ENCODE measurements at regions not wholly inside any gene's neighbourhood (a gene's known extent, or its start where the extent isn't known, plus 50 kb on each side); places are given as distances from the start of the nearest gene placed in this dataset.
"Not testable (repeated sequence)": the region's sequence is repeated elsewhere in the genome, so short reads cannot be mapped to it uniquely, and the experiment has no call there.

- no peak for DNase-seq (ENCODE audit: low read depth)
These were observed 1968.4 kb downstream of the EFNA5 start for GRCh38 chr5:105702323-105702722.

DNA sequence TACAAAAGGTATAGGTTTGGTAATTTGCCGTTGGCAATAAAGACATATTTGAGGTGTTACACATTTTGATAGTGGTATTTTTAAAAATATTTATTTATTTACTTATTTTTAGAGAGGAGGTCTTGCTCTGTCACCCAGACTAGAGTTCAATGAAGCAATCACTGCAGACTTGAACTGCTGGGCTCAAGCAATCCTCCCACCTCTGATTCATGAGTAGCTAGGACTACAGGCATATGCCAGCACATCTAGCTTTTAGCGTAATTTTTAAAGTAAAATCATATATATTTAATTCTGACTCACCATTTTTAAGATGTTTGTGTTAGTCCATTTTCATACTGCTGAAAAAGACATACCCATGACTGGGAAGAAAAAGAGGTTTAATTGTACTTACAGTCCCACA lies 1974.3 kb downstream of the EFNA5 start:
- no peak for DNase-seq (ENCODE audit: low read depth)

DNA sequence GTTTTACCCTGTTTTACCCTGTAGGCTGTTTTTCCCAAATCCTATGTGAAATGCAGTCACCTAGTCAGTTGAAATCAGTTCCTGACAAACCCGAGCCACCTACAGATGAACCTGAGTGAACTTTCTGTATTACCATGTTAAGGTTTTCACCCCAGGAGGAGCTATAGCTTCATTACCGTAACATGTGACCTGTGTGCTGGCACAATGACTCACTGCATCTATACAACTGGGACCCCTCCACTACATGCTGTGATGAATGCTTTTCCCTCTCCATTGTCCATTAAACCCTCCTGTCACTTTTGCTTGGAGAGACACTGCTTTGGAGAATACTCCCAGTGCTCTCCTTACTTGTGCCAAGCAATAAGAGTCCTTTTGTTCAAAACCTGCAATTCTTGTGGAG lies 1974.8 kb downstream of the EFNA5 start:
- no peak for DNase-seq (ENCODE audit: low read depth)

DNA sequence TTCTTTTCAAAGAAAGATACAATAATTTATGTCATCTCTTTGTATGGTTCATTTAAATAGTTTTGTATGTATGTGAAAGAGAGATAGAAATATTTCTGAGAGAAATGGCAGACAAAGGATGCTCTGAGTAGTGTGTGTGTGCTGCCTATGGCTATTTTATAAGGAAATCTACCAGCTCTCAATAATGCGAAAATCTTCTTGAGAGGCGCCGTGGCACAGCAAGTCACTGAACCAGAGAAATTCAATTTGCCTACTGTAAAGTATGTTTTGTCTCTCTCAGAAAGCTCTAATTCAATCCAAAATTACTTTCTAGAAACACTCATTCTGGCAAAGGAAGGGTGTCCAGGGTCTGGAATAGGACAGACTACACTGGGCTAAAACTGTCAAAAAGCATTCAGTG lies 1981.1 kb downstream of the EFNA5 start:
- DNase-seq (ENCODE audit: low read depth) = no peak

DNA sequence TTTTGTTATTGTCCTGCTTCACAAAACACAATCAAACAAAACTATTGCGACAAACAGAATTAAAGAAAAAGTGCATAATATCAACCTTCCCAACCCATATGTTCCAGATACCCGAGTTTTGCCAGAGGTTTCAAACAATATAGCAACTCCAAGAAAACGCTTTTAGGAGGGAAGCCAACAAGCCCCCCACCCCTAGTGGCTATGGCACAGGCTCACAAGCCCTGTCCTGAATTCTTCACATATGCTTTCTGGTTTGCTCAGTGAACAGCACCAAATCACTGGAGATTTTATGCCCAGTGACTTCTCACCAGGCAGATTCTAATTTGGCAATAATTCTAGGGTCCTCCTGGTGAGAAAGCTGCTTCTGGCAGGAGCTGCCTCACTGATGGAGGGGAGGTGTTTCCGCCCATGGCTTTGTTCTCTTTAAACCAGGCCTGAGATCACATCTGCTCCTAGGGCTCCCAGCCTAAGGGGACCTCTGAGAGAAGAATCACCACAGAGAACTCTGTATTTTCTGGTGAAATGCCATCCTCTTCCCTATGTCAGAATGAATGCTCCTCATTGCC lies 1982.4 kb downstream of the EFNA5 start:
- no peak for DNase-seq (ENCODE audit: low read depth)

- no peak for DNase-seq (ENCODE audit: low read depth)
These were observed 1983.2 kb downstream of the EFNA5 start for GRCh38 chr5:105687493-105687892.

- no peak for DNase-seq (ENCODE audit: low read depth)
These were observed 1984.9 kb downstream of the EFNA5 start for GRCh38 chr5:105685884-105686283.

DNA sequence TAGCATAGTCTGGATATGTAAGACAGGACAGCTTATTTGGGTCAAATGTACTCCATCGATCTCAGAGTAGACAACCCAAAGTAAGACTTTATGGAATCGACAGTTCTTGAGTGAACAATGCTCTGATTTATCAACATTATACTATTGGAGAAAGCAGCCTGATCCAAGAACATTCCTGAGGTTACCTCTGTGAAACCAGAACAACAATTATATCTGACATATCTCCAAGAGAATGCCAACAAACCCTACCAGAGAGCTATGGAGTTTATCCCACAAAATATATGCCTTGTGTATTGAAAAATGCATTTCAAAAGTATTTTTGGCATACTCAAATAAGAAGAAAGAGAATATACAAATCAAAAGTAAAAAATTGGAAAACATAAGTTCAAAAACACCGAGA lies 1985.9 kb downstream of the EFNA5 start:
- no peak for DNase-seq (ENCODE audit: low read depth)

- DNase-seq (ENCODE audit: low read depth) = no peak
These were observed 1989.8 kb downstream of the EFNA5 start for GRCh38 chr5:105680858-105681475.

DNA sequence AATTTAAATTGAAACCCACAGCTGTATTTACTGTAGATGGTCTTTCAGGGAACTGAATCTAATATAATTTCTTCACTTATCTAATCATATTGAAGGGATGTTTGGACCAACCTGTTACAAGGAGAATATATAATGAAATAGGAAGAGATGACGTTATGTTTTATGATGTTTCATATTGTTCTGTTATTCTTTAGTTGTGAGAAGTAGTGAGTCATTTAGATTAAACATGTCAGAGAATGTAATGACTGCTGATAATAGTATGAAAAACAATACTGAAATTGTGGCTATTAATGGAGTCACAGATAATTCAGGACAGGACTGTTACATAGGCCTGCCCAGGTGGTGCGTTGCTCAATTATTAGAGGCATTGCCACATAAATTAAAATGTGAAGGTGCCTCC lies 1993.4 kb downstream of the EFNA5 start:
- DNase-seq (ENCODE audit: low read depth) = no peak

DNA sequence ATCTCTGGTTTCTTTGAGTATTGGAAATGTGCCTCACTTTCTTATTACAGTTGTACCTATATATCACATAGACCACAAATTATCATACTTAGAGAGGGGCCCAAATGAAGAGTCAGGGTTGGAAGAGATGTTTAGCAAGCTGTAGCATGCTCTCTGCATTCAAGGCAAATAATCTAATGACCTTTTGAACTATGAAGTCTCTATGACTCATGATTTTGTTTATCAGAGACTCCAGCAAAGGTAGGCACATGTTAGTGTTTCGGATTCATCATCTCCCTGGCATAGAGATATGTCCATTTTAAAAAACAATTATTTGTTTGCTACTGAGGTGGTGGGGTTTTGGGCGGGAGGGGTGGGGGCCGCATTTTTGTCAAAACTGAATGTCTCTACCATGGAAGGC lies 2000.1 kb downstream of the EFNA5 start:
- no peak for DNase-seq (ENCODE audit: low read depth)

- no peak for DNase-seq (ENCODE audit: low read depth)
These were observed 2007.1 kb downstream of the EFNA5 start for GRCh38 chr5:105663671-105664070.

DNA sequence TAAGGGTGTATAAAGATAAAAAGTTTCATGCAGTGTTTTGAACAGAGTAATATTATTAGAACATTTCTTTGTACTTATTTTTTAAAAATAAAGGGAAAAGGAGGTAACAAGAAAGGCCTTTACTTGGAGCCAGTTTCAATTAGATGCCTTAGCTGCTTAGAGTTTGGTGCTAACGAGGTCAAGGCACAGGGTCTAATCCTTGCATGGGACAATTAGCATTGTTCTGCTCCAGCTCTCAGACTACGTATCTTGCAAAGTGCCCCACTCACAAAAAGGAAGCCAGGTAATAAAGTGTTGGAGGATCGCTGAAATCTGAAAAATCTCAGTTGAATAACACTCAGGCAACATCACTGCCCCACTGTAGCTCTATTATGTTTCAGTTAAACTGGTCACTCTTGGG lies 2011.3 kb downstream of the EFNA5 start:
- DNase-seq (ENCODE audit: low read depth) = no peak

DNA sequence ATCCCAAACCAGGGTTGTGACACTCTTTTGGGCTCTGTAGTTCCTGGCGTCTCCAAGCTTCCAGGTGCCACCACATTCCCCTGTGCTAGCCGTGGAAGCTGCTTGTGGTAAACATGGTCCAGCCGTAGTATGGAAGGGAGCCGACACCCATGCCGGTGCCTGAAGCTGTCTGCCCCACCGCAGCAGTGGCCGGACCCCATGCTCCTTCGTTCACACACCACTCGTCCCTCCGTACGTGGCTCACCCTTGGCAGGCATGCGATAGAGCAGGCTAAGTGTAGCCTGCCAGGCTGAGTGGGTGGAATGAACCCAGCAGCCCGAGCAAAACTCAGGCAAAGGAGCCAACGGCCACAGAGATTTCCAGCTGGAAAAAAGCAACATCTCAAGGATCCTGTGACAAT lies 2030.4 kb downstream of the EFNA5 start:
- no peak for DNase-seq (ENCODE audit: low read depth)

- no peak for DNase-seq (ENCODE audit: low read depth)
These were observed 2031.2 kb downstream of the EFNA5 start for GRCh38 chr5:105639511-105639910.

GRCh38 chr5:105639068-105639467 lies 2031.7 kb downstream of the EFNA5 start:
- no peak for DNase-seq (ENCODE audit: low read depth)

- no peak for DNase-seq (ENCODE audit: low read depth)
These were observed 2032.3 kb downstream of the EFNA5 start for GRCh38 chr5:105638437-105638836.

GRCh38 chr5:105632043-105632442 lies 2038.7 kb downstream of the EFNA5 start:
- no peak for DNase-seq (ENCODE audit: low read depth)

GRCh38 chr5:105630803-105631202 lies 2039.9 kb downstream of the EFNA5 start:
- DNase-seq (ENCODE audit: low read depth) = no peak

- DNase-seq (ENCODE audit: low read depth) = no peak
These were observed 2051.0 kb downstream of the EFNA5 start for GRCh38 chr5:105619725-105620124.

DNA sequence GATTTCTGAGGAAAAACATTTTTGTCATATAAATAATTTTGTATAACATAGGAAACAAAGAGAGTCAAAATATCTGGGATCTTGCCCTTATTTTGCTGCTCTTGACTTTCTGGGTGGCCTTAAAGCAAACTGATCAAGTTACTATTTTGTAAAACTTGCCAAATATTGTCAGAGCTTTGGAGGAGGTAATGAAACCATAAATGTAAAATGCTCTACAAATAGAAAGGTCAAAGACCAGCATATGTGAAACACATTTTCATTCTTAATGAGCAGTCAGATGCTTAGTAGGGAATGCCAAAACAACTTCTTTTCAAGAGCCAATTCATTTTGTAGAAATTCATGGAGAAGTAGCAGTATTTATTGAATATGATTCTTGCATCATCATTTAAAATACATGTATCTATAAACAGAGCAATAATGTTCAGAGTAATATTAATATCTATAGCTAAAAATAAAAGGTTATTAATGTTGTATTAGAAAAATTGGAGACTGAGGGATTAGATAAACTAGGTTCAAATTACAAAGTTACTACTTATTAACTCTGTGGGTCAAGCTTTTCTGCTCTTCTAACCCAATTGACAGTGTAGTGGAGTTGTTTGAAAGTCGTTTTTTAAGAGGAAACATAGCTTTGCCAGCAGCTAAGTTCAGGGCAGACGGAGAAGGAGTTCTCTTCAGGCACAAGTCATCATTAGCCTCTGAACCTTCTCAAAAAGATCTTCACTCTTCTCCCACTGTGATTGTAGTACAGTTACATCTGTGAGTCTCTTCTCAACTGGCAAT lies 2053.1 kb downstream of the EFNA5 start:
- peak; percentile 16 for DNase-seq (ENCODE audit: low read depth)

- DNase-seq (ENCODE audit: low read depth) = no peak
These were observed 2054.0 kb upstream of the NUDT12 start for GRCh38 chr5:105616599-105616998.

- not testable (repeated sequence) for DNase-seq (ENCODE audit: low read depth)
These were observed 2039.8 kb upstream of the NUDT12 start for GRCh38 chr5:105602406-105602805.
